ENCODE measurements at regions not wholly inside any gene's neighbourhood (a gene's known extent, or its start where the extent isn't known, plus 50 kb on each side); places are given as distances from the start of the nearest gene placed in this dataset.
A peak's percentile ranks its signal among the peaks of the same experiment; 100 is the strongest.

- no peak for DNase-seq
- H3K9me3 ChIP-seq (replicated peaks), result no peaks in the 10 kb centered on the region
Measured at GRCh38 chr2:62424899-62425298, 81.1 kb downstream of the TMEM17 start.

GRCh38 chr2:62423883-62424458 lies 82.0 kb downstream of the TMEM17 start:
- Histone ChIP-seq H3K27me3 (no peaks in the 10 kb centered on the region), H3K27ac (no peak overlapping the region), H3K9me3 (replicated peaks) (no peaks in the 10 kb centered on the region), H3K4me1 (no peaks in the 10 kb centered on the region), H3K4me3 (no peak overlapping the region), H3K36me3 (no peaks in the 10 kb centered on the region)
- DNase-seq, result no peak

More at GRCh38 chr2:62424899-62425298, 81.1 kb downstream of the TMEM17 start:
- Histone ChIP-seq H3K36me3 (no peaks in the 10 kb centered on the region), H3K27me3 (no peaks in the 10 kb centered on the region), H3K4me3 (no peak overlapping the region), H3K4me1 (no peaks in the 10 kb centered on the region), H3K27ac (no peak overlapping the region)

GRCh38 chr2:62423235-62423634 lies 82.8 kb downstream of the TMEM17 start:
- H3K27me3 ChIP-seq, result no peaks in the 10 kb centered on the region
- H3K4me1 ChIP-seq, result no peaks in the 10 kb centered on the region
- DNase-seq, result no peak
- no peaks in the 10 kb centered on the region for H3K36me3 ChIP-seq
- H3K9me3 ChIP-seq (replicated peaks), result no peaks in the 10 kb centered on the region
- H3K4me3 ChIP-seq, result no peak overlapping the region
- H3K27ac ChIP-seq, result no peak overlapping the region

GRCh38 chr2:62415518-62415917 lies 90.5 kb downstream of the TMEM17 start:
- Histone ChIP-seq H3K9me3 (replicated peaks) (no peaks in the 10 kb centered on the region), H3K27me3 (no peaks in the 10 kb centered on the region), H3K4me1 (peaks cover 7% of the 10 kb centered on the region; the same call in 1 of the 2 replicates), H3K27ac (no peak overlapping the region), H3K36me3 (no peaks in the 10 kb centered on the region), H3K4me3 (no peak overlapping the region)
- no peak for DNase-seq

GRCh38 chr2:62415019-62415431 lies 91.0 kb downstream of the TMEM17 start:
- Histone ChIP-seq H3K9me3 (replicated peaks) (no peaks in the 10 kb centered on the region), H3K27ac (no peak overlapping the region), H3K27me3 (no peaks in the 10 kb centered on the region), H3K4me1 (peaks cover 7% of the 10 kb centered on the region; the same call in 1 of the 2 replicates), H3K36me3 (no peaks in the 10 kb centered on the region), H3K4me3 (no peak overlapping the region)
- DNase-seq, result peak; percentile 28 to 59

- Histone ChIP-seq H3K4me3 (no peak overlapping the region), H3K27ac (no peak overlapping the region), H3K9me3 (replicated peaks) (no peaks in the 10 kb centered on the region), H3K27me3 (no peaks in the 10 kb centered on the region), H3K36me3 (no peaks in the 10 kb centered on the region), H3K4me1 (peaks cover 7% of the 10 kb centered on the region; the same call in 1 of the 2 replicates)
- DNase-seq, result no peak
Measured at GRCh38 chr2:62413116-62413663, 92.8 kb downstream of the TMEM17 start.

GRCh38 chr2:62412347-62412742 lies 93.7 kb downstream of the TMEM17 start:
- DNase-seq, result peak in 1 of 2 experiments; percentile 19
- no peaks in the 10 kb centered on the region for H3K36me3 ChIP-seq

GRCh38 chr2:62410926-62411456 lies 95.0 kb downstream of the TMEM17 start:
- H3K27me3 ChIP-seq, result no peaks in the 10 kb centered on the region
- no peaks in the 10 kb centered on the region for H3K9me3 ChIP-seq (replicated peaks)
- no peak overlapping the region for H3K4me3 ChIP-seq
- DNase-seq, result no peak
- H3K36me3 ChIP-seq, result no peaks in the 10 kb centered on the region
- no peak overlapping the region for H3K27ac ChIP-seq
- H3K4me1 ChIP-seq, result peaks cover 7% of the 10 kb centered on the region; the same call in 1 of the 2 replicates

More at GRCh38 chr2:62412347-62412742, 93.7 kb downstream of the TMEM17 start:
- Histone ChIP-seq H3K27me3 (no peaks in the 10 kb centered on the region), H3K27ac (no peak overlapping the region), H3K4me3 (no peak overlapping the region), H3K9me3 (replicated peaks) (no peaks in the 10 kb centered on the region), H3K4me1 (peaks cover 7% of the 10 kb centered on the region; the same call in 1 of the 2 replicates)

- H3K4me1 ChIP-seq, result peaks cover 4% of the 10 kb centered on the region; the same call in 1 of the 2 replicates
- no peak for DNase-seq
Measured at GRCh38 chr2:62410015-62410453, 96.0 kb downstream of the TMEM17 start.

GRCh38 chr2:62409442-62409841 lies 96.6 kb downstream of the TMEM17 start:
- Histone ChIP-seq H3K4me1 (peaks cover 4% of the 10 kb centered on the region; the same call in 1 of the 2 replicates), H3K27me3 (no peaks in the 10 kb centered on the region), H3K9me3 (replicated peaks) (no peaks in the 10 kb centered on the region), H3K4me3 (no peak overlapping the region), H3K36me3 (no peaks in the 10 kb centered on the region), H3K27ac (no peak overlapping the region)
- DNase-seq, result no peak

More at GRCh38 chr2:62410015-62410453, 96.0 kb downstream of the TMEM17 start:
- no peaks in the 10 kb centered on the region for H3K36me3 ChIP-seq
- H3K9me3 ChIP-seq (replicated peaks), result no peaks in the 10 kb centered on the region
- no peak overlapping the region for H3K4me3 ChIP-seq
- H3K27me3 ChIP-seq, result no peaks in the 10 kb centered on the region
- no peak overlapping the region for H3K27ac ChIP-seq

- H3K4me1 ChIP-seq, result peaks cover 4% of the 10 kb centered on the region; the same call in 1 of the 2 replicates
- no peaks in the 10 kb centered on the region for H3K36me3 ChIP-seq
- DNase-seq, result peak; percentile 14 to 26
- no peaks in the 10 kb centered on the region for H3K27me3 ChIP-seq
- H3K4me3 ChIP-seq, result no peak overlapping the region
- no peak overlapping the region for H3K27ac ChIP-seq
- no peaks in the 10 kb centered on the region for H3K9me3 ChIP-seq (replicated peaks)
Measured at GRCh38 chr2:62408241-62408677, 97.7 kb downstream of the TMEM17 start.

GRCh38 chr2:62407838-62408237 lies 98.2 kb downstream of the TMEM17 start:
- DNase-seq, result no peak
- Histone ChIP-seq H3K36me3 (no peaks in the 10 kb centered on the region), H3K4me3 (no peak overlapping the region), H3K4me1 (peaks cover 4% of the 10 kb centered on the region; the same call in 1 of the 2 replicates), H3K9me3 (replicated peaks) (no peaks in the 10 kb centered on the region), H3K27me3 (no peaks in the 10 kb centered on the region), H3K27ac (no peak overlapping the region)

- Histone ChIP-seq H3K36me3 (no peaks in the 10 kb centered on the region), H3K4me1 (peaks cover 4% of the 10 kb centered on the region; the same call in 1 of the 2 replicates), H3K27ac (no peak overlapping the region), H3K27me3 (no peaks in the 10 kb centered on the region), H3K9me3 (replicated peaks) (no peaks in the 10 kb centered on the region), H3K4me3 (no peak overlapping the region)
- no peak for DNase-seq
Measured at GRCh38 chr2:62407401-62407800, 98.6 kb downstream of the TMEM17 start.

- Histone ChIP-seq H3K4me3 (no peak overlapping the region), H3K27me3 (no peaks in the 10 kb centered on the region), H3K27ac (no peak overlapping the region), H3K9me3 (replicated peaks) (no peaks in the 10 kb centered on the region), H3K4me1 (peaks cover 4% of the 10 kb centered on the region; the same call in 1 of the 2 replicates), H3K36me3 (no peaks in the 10 kb centered on the region)
- no peak for DNase-seq
Measured at GRCh38 chr2:62406573-62407043, 99.4 kb downstream of the TMEM17 start.

- DNase-seq, result no peak
- H3K27me3 ChIP-seq, result no peaks in the 10 kb centered on the region
- H3K4me1 ChIP-seq, result no peaks in the 10 kb centered on the region
- H3K4me3 ChIP-seq, result no peak overlapping the region
- H3K9me3 ChIP-seq (replicated peaks), result no peaks in the 10 kb centered on the region
- no peak overlapping the region for H3K27ac ChIP-seq
- H3K36me3 ChIP-seq, result no peaks in the 10 kb centered on the region
Measured at GRCh38 chr2:62404913-62405312, 101.1 kb downstream of the TMEM17 start.
